HG03159 (cell line): ENCODE measurements at regions not wholly inside any gene's neighbourhood (a gene's known extent, or its start where the extent isn't known, plus 50 kb on each side); places are given as distances from the start of the nearest gene placed in this dataset.

ENCODE experiments used
- ATAC-seq: cut with Tn5 transposase; IDR thresholded peaks from one replicate; pipeline ENCODE4 v1.9.1; 2021; ENCODE audit warnings: mild to moderate bottlenecking, moderate library complexity; ENCODE audit not compliant: unreplicated experiment

GRCh38 chr5:167785901-167786300 is 505.5 kb upstream of the WWC1 start:
- ATAC-seq, result no peak

GRCh38 chr5:167786871-167787578 is 504.4 kb upstream of the WWC1 start:
- no peak for ATAC-seq

- ATAC-seq, result no peak
These were observed 501.4 kb upstream of the WWC1 start for GRCh38 chr5:167790045-167790444.

- ATAC-seq, result no peak
These were observed 500.8 kb upstream of the WWC1 start for GRCh38 chr5:167790462-167791260.

GRCh38 chr5:167792514-167792913 is 498.9 kb upstream of the WWC1 start:
- ATAC-seq, result no peak

- ATAC-seq, result no peak
These were observed 497.7 kb upstream of the WWC1 start for GRCh38 chr5:167793700-167794099.

GRCh38 chr5:167794121-167794520 is 497.3 kb upstream of the WWC1 start:
- ATAC-seq, result no peak

GRCh38 chr5:167796672-167797071 is 494.8 kb upstream of the WWC1 start:
- ATAC-seq, result no peak

- no peak for ATAC-seq
These were observed 493.5 kb upstream of the WWC1 start for GRCh38 chr5:167797933-167798332.

GRCh38 chr5:167798448-167798847 is 493.0 kb upstream of the WWC1 start:
- ATAC-seq, result no peak

- ATAC-seq, result no peak
These were observed 491.0 kb upstream of the WWC1 start for GRCh38 chr5:167800427-167800826.

- no peak for ATAC-seq
These were observed 489.4 kb upstream of the WWC1 start for GRCh38 chr5:167801999-167802398.

GRCh38 chr5:167802755-167803431 is 488.6 kb upstream of the WWC1 start:
- no peak for ATAC-seq

GRCh38 chr5:167804512-167805220 is 486.8 kb upstream of the WWC1 start:
- ATAC-seq, result no peak

- ATAC-seq, result no peak
These were observed 480.9 kb upstream of the WWC1 start for GRCh38 chr5:167810573-167810972.

GRCh38 chr5:167812871-167813270 is 478.6 kb upstream of the WWC1 start:
- ATAC-seq, result no peak

GRCh38 chr5:167813389-167813788 is 478.1 kb upstream of the WWC1 start:
- no peak for ATAC-seq

GRCh38 chr5:167814040-167814439 is 477.4 kb upstream of the WWC1 start:
- no peak for ATAC-seq

- ATAC-seq, result no peak
These were observed 476.6 kb upstream of the WWC1 start for GRCh38 chr5:167814828-167815227.

- no peak for ATAC-seq
These were observed 475.1 kb upstream of the WWC1 start for GRCh38 chr5:167816354-167816753.

GRCh38 chr5:167816864-167817263 is 474.6 kb upstream of the WWC1 start:
- no peak for ATAC-seq
